ENCODE measurements at regions not wholly inside any gene's neighbourhood (a gene's known extent, or its start where the extent isn't known, plus 50 kb on each side); places are given as distances from the start of the nearest gene placed in this dataset.

DNA sequence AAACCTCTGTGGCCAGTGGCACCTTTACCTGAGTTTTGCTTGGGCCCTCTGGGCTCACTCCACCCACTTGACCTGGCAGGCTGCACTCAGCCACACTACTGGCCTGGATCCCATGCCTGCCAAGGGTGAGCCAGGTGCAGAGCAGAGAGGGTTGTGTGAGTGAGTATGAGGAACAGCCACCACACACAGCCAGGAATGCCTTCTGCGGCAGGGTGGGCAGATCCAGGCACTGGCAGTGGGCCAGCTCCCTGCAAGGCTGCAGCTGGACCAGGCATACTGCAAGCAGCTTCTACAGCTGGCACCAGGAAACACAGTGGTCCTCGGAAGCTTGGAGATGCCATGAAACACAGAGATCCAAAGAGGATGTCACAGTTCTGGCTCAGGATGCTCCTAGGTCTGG, 570.1 kb upstream of the ACTRT1 start:
- TF ChIP-seq CTCF (optimal IDR thresholded peaks at IDR 0.05 in 1 of 3, IDR thresholded peaks at IDR 0.05 in 1 of 3, conservative IDR thresholded peaks at IDR 0.05 in 1 of 3; ENCODE audit: extremely low read depth in 1 of 3, insufficient read depth in 2 of 3, low read length in 3 of 3): no peak
- no peak for TF ChIP-seq EZH2 (IDR thresholded peaks at IDR 0.05; ENCODE audit: low read length)

All from keratinocyte (primary cell).